ENCODE measurements at regions not wholly inside any gene's neighbourhood (a gene's known extent, or its start where the extent isn't known, plus 50 kb on each side); places are given as distances from the start of the nearest gene placed in this dataset.

- no peak for TF ChIP-seq CTCF (IDR thresholded peaks at IDR 0.05; ENCODE audit: insufficient read depth, low read length, poor library complexity, severe bottlenecking)
- no peak for TF ChIP-seq EZH2phosphoT487 (conservative IDR thresholded peaks at IDR 0.05; ENCODE audit: low read length)
Observed at GRCh38 chr6:139779988-139780774, 405.7 kb upstream of the CITED2 start.
